Glomerular visceral epithelial cell (primary cell): ENCODE measurements at regions not wholly inside any gene's neighbourhood (a gene's known extent, or its start where the extent isn't known, plus 50 kb on each side); places are given as distances from the start of the nearest gene placed in this dataset.

ENCODE experiments used
- DNase-seq: peaks from one replicate; pipeline ENCODE4 v3.0.0-alpha.2; 2016; ENCODE audit errors: extremely low spot score

GRCh38 chr1:209222826-209223225 is 360.7 kb upstream of the CAMK1G start:
- no peak for DNase-seq

- no peak for DNase-seq
Measured at GRCh38 chr1:209223791-209224190, 359.7 kb upstream of the CAMK1G start.

- no peak for DNase-seq
Measured at GRCh38 chr1:209224886-209225285, 358.6 kb upstream of the CAMK1G start.

GRCh38 chr1:209227171-209227570 is 356.3 kb upstream of the CAMK1G start:
- no peak for DNase-seq

DNA sequence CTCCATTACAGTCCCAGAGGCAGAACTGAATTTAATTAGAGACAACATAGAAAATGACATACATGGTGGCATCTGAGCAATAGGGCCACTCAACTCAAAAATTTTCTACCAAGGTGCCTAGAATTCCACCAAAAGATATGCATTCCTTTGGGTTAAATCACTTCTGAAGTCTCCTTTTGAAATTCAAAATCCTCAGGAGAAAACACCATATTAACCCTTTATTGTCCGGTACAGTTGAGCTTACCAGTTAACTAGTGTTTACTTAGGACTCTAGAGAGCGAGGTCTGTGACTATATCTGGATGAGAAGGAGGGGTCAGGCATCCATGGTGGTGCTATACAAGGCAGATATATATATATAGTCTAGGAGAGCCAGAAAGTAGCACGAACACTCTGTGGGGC is 355.6 kb upstream of the CAMK1G start:
- DNase-seq = no peak

DNA sequence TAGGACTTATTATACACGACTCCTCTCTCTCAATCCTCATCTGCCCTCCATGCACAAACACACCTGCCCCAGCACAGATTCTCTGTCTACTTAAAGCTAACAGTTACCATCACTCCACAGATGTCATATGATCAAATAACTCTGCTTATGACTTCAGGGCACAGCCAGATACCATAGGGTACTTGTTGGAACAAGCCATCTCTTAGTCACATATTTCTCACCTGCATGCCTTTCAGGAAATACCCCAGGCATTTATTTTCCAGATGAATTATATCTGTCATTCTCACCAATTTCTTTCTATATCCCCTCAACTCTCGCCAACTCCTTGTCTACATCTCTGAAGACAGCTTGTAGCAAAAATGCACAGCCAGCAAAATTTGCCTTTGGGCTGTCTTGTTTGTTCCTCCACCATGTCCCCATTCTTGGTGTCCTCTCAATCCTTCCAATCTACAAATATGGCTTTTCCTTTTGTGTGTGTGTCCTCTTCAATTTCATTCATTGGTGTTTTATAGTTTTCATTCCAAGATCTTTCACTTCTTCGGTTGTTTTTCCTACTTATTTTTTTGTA is 353.9 kb upstream of the CAMK1G start:
- DNase-seq = no peak

DNA sequence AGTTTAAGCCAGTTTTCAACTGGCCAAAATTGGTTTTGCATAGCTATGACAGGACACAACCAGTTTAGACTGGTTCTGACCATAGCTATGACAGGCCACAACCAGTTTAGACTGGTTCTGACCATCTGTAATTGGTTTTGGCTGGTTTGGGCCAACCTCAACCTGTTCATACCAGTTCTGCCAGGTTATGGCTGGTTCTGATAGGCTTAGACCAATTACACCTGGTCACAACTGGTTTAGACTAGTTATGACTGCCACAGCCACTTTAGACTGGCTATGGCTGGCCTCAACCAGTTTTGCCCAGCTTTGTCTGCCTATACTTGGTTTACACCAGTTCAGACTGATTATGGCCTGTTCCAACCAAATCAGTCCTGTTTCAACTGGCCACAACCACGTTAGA is 353.2 kb upstream of the CAMK1G start:
- DNase-seq = no peak

- DNase-seq = no peak
Measured at GRCh38 chr1:209231476-209232156, 351.9 kb upstream of the CAMK1G start.

GRCh38 chr1:209232197-209232596 is 351.3 kb upstream of the CAMK1G start:
- DNase-seq = no peak

GRCh38 chr1:209232759-209233158 is 350.8 kb upstream of the CAMK1G start:
- DNase-seq = no peak

DNA sequence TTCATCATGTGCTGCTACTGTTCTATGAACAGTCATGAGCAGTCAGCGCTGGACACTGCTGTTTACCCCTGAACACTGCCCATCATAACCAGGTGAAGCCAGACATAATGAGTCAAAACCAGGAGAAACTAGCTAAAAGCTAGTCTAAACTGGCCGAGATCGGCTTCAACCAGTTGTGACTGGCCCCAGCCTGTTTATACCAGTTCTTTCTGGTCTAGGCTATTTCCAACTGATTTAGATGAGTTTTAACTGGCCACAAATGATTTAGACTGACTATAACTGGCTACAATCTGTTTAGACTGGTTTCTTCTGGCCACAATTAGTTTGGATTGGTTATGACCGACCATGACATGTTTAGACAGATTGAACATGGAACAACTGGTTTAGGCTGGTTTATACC is 348.3 kb upstream of the CAMK1G start:
- DNase-seq = no peak

DNA sequence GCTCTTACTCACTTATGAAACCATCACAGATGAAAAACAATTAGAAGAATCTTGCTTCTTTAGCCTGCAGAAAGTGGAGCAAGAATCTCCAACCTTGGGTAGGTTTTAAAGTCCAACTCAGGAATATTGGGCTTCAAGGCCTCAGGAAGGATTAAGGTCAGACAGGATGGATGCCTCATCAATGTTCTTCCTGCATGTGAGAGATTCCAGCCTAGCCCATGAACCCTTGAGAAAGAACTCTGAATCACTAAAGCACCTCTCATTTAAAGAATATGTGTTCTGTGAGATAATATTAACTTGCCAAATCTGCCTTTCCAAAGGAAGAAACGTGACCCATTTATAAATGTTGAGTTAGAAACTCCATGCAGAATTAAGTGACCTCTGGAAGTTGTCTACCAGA is 345.2 kb upstream of the CAMK1G start:
- DNase-seq = no peak

DNA sequence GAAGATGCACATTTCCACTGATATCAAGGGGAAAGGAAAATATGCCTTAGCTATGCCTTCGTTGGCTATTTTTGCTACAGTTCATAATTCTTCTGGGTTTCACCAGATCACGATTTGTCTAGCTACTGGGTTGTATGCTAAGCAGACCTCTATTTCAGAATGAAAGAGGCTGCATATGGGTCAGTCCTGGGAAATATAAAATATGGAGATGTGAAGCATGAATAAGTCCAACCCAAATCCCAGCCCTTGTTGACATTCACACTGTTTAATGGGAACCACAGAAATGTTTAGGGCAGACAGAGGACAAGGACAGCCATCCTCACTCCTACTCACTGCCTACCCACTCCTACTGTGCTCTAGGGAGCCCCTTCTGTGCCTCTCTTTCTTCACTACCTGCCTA is 343.2 kb upstream of the CAMK1G start:
- DNase-seq = no peak

DNA sequence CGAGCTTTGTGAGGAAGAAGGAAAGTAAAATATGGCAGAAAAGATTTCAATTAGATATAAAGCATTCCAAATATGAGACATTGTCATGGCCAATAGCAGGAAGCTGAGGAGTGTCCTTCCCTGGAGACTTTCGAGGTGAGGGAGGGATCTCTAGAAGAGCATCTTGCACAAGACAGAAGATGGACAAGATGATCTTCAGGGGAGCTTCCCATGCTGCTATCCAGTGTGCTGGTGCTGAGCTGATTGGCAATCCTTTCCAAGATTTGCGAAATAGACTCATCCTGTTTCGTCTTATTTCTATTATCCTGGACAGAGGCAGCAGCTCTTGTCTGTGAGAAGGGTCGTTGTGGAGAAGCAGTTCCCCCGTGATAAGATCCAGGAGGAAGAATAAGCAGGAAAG is 342.0 kb upstream of the CAMK1G start:
- no peak for DNase-seq

DNA sequence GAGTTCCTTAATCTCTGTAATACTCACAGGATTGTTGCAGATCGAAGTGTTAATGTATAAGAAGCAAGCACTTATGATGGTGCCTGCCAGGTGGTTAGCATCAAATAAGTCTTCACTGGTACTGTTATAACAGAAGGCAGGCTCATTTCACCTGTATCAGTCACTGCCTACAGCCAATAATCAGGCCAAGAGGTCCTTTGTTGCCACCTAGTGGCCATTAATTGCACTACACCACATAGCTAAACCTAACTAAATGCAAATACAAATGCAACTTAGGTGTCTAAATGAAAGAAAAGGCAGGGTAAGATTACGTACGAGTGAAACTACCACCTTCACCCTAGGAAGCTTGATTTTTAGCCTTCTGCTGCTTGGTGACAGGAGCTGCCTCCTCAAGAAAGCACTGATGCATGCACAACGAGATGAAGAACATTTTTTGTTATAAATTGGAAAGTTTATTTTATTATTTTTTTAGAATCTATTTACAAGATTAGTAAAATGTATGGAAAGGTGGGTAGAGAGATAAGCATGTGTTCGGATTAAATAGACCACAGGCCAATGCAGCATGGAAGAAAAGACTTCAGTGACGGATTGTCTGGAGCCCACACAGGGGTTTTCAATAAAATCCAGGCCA is 334.8 kb upstream of the CAMK1G start:
- peak; percentile 76 for DNase-seq

DNA sequence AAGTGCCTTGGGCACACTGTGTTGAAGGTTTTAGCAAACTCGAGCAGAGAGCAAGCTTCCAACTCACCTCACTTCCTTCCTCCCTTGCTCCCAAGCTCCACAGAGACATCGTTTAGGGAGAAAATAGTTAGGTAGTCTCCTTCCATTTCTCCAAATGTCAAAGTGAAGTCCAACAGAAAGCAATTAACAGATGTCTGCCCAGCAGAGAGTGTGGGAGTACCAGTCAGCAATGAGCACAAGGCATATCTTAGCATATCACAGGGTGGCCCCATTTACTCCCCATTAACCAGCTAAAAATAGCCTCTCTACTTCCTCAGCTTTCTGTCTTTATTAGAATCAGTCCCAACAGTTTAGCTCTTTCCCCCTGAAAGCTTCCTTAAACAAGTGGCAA is 334.2 kb upstream of the CAMK1G start:
- DNase-seq = no peak

DNA sequence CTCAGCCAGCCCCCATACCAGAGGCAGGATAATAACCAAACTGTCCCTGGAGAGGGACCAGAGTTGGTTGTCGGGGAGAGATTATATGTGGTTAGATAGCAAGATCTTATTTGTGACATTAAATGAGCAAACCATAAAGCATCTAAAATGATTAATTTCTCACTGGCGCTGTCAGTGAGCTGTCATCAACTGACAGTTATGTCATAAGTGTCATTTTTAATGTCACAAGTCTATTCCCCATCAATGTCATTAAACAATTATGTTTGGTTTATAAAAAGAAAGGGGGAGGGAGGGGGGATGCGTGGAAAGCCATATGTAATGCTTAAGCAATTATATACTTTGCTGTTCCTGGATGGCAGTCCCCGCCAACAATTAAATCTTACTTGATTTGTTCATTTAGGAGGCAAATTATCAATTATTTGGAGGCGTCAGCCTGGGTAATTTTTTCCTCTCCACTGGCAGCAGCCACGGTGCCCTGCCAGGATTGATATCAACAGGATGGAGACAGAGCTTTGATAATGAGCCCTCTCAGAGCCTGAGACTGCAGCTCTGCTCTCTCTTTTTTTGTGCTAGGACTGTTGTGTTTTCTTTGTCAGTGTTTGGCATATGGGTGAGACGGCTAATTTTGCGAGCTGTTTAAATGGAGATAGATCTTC is 333.6 kb upstream of the CAMK1G start:
- no peak for DNase-seq

DNA sequence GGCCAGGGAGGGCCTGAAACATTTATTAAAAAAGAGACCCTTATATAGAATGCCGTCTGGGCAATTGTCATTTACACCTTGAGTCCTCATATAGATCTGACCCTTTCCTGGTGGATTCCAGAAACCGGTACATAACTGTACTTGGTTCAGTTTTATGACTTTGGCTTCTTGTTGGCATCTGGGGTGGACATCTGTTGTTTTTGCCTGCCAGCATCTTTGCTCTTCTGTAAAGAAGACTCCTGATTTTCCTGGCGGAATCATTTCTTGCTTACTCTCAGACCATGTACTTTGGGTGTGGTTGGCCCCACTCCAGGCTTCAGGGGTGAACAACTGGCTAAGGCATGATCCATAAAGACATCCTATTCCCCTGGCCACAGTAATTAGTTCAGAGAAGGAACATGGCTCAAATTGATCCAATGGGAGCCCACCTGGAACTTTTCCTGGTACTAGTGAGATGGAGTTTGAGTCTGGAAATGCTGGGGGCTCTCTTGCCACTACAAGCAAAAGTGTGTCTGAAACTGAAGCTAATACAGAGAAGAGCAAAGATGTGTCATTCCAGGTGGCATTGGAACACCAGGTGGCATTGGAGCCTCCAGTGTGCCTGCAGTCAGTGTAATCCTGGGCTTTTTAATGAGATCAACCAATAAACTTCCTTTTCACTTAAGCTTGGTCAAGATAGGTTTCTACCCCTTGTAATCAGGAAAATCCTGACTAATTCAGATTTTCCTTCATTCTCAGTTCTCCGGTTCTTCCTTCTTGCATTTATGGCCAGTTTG is 332.5 kb upstream of the CAMK1G start:
- peak; percentile 42 for DNase-seq

DNA sequence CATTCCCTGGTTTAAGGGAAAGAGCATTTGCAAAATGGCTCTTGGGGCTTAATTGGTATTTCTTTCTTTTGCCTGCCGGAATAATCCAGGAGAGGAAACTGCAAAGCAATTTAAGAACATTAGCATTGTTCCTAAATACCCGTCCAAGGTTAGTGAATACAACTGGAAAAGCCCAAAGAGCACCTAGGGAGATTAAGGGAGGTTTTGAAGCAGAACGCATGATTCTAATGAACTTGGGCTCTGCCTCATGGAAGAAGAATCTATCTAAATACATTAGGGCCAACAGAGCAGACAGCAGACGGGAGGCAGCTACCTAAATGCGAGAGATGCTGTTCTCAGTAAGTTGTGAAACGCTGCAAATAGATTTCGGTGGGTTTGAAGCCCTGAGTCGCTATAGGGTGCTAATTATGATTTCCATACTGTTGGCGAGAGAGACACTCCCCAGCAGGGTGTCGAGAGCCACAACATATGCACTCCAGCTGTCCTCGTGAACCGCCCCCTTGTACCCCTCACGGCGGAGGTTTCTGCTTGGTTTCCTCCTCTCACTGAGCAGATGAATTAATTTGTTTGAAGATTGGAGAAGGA is 326.7 kb upstream of the CAMK1G start:
- no peak for DNase-seq

GRCh38 chr1:209257454-209257853 is 326.1 kb upstream of the CAMK1G start:
- DNase-seq = no peak

- DNase-seq = no peak
Measured at GRCh38 chr1:209260136-209260535, 323.4 kb upstream of the CAMK1G start.

GRCh38 chr1:209262631-209263030 is 320.9 kb upstream of the CAMK1G start:
- DNase-seq = no peak
